ENCODE measurements at regions not wholly inside any gene's neighbourhood (a gene's known extent, or its start where the extent isn't known, plus 50 kb on each side); places are given as distances from the start of the nearest gene placed in this dataset.

DNA sequence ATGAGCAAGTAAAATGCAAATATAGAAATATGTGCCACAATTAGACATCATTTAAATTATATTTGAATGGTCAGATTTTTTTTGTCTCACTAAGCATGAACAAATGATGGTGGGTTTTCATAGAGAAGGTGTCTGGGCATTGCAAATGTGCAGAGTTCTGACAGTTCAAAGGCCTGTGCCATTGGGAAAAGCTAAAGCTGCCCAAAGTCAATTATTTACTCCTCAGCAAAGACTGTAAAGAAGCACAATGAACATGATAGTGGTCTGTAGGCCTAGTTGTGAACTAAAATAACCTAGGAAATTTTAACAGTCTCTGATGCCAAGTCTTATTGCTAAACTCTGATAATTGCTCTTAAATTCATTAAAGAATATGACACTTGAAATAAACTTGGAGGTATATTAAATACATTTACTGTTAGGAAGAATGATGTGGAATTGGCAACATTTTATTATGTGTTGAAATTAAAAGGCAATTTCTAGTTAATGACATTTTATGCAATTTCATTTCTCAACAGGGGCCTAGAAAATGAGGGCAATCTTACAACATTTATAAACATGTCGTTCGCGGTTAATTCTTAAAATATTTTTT lies 874.3 kb upstream of the ADAMTS5 start:
- TF ChIP-seq EZH2phosphoT487 (IDR thresholded peaks at IDR 0.05; ENCODE audit: borderline replicate concordance, low read length), result no peak
- TF ChIP-seq, protein P1, sequence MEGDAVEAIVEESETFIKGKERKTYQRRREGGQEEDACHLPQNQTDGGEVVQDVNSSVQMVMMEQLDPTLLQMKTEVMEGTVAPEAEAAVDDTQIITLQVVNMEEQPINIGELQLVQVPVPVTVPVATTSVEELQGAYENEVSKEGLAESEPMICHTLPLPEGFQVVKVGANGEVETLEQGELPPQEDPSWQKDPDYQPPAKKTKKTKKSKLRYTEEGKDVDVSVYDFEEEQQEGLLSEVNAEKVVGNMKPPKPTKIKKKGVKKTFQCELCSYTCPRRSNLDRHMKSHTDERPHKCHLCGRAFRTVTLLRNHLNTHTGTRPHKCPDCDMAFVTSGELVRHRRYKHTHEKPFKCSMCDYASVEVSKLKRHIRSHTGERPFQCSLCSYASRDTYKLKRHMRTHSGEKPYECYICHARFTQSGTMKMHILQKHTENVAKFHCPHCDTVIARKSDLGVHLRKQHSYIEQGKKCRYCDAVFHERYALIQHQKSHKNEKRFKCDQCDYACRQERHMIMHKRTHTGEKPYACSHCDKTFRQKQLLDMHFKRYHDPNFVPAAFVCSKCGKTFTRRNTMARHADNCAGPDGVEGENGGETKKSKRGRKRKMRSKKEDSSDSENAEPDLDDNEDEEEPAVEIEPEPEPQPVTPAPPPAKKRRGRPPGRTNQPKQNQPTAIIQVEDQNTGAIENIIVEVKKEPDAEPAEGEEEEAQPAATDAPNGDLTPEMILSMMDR (IDR thresholded peaks at IDR 0.05; ENCODE audit: low read depth, low read length, poor library complexity, severe bottlenecking), result no peak
- Histone ChIP-seq H3F3A (ENCODE audit: control insufficient read depth, insufficient read depth) (no peaks in the 10 kb centered on the region), H3K4me2 (ENCODE audit: low read length) (no peak overlapping the region), H3K36me3 (ENCODE audit: control insufficient read depth, low read length) (no peaks in the 10 kb centered on the region), H4K20me1 (ENCODE audit: control insufficient read depth, insufficient read depth, low read depth, low read length) (no peaks in the 10 kb centered on the region), H3K27ac (ENCODE audit: low read depth, low read length) (no peak overlapping the region), H3K79me2 (ENCODE audit: control insufficient read depth, low read length) (no peaks in the 10 kb centered on the region), H3K9me3 (ENCODE audit: control insufficient read depth, insufficient read depth, low read length) (no peaks in the 10 kb centered on the region), H3K4me3 (ENCODE audit: low read length) (no peak overlapping the region), H3K9me2 (replicated peaks; ENCODE audit: control insufficient read depth, low read length) (no peaks in the 10 kb centered on the region), H3K27me3 (ENCODE audit: control insufficient read depth, low read length) (no peaks in the 10 kb centered on the region), H3K4me1 (ENCODE audit: control insufficient read depth, low read length) (no peaks in the 10 kb centered on the region)

- no peak overlapping the region for H3K27ac ChIP-seq (ENCODE audit: low read depth, low read length)
- H3K4me2 ChIP-seq (ENCODE audit: low read length), result no peak overlapping the region
- no peak overlapping the region for H3K4me3 ChIP-seq (ENCODE audit: low read length)
- TF ChIP-seq EZH2phosphoT487 (IDR thresholded peaks at IDR 0.05; ENCODE audit: borderline replicate concordance, low read length), result no peak
- TF ChIP-seq, protein P1 (IDR thresholded peaks at IDR 0.05; ENCODE audit: low read depth, low read length, poor library complexity, severe bottlenecking), result no peak
- no peaks in the 10 kb centered on the region for H3K9me3 ChIP-seq (ENCODE audit: control insufficient read depth, insufficient read depth, low read length)
- H3F3A ChIP-seq (ENCODE audit: control insufficient read depth, insufficient read depth), result no peaks in the 10 kb centered on the region
- H3K27me3 ChIP-seq (ENCODE audit: control insufficient read depth, low read length), result no peaks in the 10 kb centered on the region
- H3K79me2 ChIP-seq (ENCODE audit: control insufficient read depth, low read length), result no peaks in the 10 kb centered on the region
- no peaks in the 10 kb centered on the region for H3K9me2 ChIP-seq (replicated peaks; ENCODE audit: control insufficient read depth, low read length)
- no peaks in the 10 kb centered on the region for H3K36me3 ChIP-seq (ENCODE audit: control insufficient read depth, low read length)
- H3K4me1 ChIP-seq (ENCODE audit: control insufficient read depth, low read length), result no peaks in the 10 kb centered on the region
- no peaks in the 10 kb centered on the region for H4K20me1 ChIP-seq (ENCODE audit: control insufficient read depth, insufficient read depth, low read depth, low read length)
Measured at GRCh38 chr21:27840262-27840661, 873.4 kb upstream of the ADAMTS5 start.

DNA sequence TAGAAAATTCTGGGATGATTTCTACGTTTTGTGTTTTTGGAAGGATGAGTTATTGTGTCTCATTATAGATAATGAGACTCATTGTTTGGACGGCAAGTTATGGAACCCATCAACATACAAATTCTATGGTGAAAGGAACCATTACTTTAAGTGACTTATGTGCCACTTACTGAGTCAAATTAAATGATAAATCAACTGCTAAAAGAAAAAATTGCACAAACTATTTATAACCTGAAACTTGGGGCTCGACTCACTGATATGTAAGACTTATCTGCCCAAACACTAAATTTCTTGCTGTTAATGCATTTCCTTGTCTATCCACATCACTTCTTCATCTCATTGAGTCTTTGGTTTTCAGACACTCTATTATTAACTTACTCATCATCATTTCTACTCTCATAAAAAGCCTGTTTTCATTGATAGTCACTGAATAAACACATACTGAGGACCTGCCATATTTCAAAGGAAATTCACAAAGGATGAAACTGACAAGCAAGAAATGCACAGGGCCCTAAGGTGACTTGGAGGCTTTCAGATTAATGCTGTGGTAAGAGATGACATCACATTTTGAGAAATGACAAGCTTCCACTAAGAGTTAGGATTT lies 872.7 kb upstream of the ADAMTS5 start:
- H3K9me3 ChIP-seq (ENCODE audit: control insufficient read depth, insufficient read depth, low read length), result no peaks in the 10 kb centered on the region
- no peak overlapping the region for H3K4me3 ChIP-seq (ENCODE audit: low read length)
- no peaks in the 10 kb centered on the region for H3K36me3 ChIP-seq (ENCODE audit: control insufficient read depth, low read length)
- no peaks in the 10 kb centered on the region for H3K9me2 ChIP-seq (replicated peaks; ENCODE audit: control insufficient read depth, low read length)
- H3K79me2 ChIP-seq (ENCODE audit: control insufficient read depth, low read length), result no peaks in the 10 kb centered on the region
- no peaks in the 10 kb centered on the region for H3F3A ChIP-seq (ENCODE audit: control insufficient read depth, insufficient read depth)
- H3K4me2 ChIP-seq (ENCODE audit: low read length), result no peak overlapping the region
- H3K4me1 ChIP-seq (ENCODE audit: control insufficient read depth, low read length), result no peaks in the 10 kb centered on the region
- no peaks in the 10 kb centered on the region for H3K27me3 ChIP-seq (ENCODE audit: control insufficient read depth, low read length)
- no peaks in the 10 kb centered on the region for H4K20me1 ChIP-seq (ENCODE audit: control insufficient read depth, insufficient read depth, low read depth, low read length)
- no peak overlapping the region for H3K27ac ChIP-seq (ENCODE audit: low read depth, low read length)
- TF ChIP-seq EZH2phosphoT487 (IDR thresholded peaks at IDR 0.05; ENCODE audit: borderline replicate concordance, low read length), result no peak
- TF ChIP-seq, protein P1 (IDR thresholded peaks at IDR 0.05; ENCODE audit: low read depth, low read length, poor library complexity, severe bottlenecking), result no peak
